ENCODE measurements at regions not wholly inside any gene's neighbourhood (a gene's known extent, or its start where the extent isn't known, plus 50 kb on each side); places are given as distances from the start of the nearest gene placed in this dataset.

DNA sequence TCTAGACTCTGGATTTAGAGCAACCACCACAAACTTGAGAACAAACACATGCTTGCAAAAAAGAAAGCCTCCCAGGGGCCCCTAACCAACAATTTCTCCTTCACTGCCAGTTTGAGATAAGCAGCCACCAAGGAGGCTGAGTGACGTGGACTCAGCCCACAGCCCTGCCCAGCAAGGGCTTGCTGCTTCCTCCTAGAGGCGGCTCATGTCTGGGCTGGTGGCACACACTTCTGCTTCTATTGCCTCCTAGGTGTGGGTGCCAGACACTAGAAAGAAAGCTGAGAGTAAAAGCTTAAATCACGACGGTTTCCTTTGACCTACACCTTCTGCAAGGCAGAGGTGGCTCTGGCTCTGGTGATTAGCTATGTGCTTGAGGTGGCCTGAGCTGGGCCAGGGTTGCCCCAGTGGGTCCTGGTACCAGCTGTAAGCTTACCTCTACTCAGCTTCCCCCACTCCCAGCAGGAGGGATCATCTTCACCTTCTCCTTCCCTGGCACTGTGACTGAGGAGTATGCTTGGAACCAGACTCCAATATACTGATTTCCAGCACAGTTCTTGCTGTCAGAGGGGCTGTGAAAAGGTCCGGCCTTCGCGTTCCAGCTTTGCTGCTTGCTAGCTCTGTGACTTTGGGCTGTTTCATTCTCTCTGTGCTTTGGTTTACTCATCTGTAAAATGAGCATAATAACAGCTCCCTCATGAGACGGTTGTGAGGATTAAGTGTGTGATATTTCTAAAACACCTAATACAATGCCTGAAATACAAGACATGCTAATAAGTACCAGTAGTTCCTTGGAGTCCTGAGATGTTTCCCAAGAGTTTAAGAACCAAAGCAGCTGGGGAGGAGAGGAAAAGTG lies 89.7 kb upstream of the PARP11 start (continued):
- TF ChIP-seq, protein P1, sequence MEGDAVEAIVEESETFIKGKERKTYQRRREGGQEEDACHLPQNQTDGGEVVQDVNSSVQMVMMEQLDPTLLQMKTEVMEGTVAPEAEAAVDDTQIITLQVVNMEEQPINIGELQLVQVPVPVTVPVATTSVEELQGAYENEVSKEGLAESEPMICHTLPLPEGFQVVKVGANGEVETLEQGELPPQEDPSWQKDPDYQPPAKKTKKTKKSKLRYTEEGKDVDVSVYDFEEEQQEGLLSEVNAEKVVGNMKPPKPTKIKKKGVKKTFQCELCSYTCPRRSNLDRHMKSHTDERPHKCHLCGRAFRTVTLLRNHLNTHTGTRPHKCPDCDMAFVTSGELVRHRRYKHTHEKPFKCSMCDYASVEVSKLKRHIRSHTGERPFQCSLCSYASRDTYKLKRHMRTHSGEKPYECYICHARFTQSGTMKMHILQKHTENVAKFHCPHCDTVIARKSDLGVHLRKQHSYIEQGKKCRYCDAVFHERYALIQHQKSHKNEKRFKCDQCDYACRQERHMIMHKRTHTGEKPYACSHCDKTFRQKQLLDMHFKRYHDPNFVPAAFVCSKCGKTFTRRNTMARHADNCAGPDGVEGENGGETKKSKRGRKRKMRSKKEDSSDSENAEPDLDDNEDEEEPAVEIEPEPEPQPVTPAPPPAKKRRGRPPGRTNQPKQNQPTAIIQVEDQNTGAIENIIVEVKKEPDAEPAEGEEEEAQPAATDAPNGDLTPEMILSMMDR (conservative IDR thresholded peaks at IDR 0.05; ENCODE audit: low read depth in 2 of 2) = peak in 1 of 2 experiments; percentile 33; a peak in 1 of 4 replicates
- TF ChIP-seq, protein P2, sequence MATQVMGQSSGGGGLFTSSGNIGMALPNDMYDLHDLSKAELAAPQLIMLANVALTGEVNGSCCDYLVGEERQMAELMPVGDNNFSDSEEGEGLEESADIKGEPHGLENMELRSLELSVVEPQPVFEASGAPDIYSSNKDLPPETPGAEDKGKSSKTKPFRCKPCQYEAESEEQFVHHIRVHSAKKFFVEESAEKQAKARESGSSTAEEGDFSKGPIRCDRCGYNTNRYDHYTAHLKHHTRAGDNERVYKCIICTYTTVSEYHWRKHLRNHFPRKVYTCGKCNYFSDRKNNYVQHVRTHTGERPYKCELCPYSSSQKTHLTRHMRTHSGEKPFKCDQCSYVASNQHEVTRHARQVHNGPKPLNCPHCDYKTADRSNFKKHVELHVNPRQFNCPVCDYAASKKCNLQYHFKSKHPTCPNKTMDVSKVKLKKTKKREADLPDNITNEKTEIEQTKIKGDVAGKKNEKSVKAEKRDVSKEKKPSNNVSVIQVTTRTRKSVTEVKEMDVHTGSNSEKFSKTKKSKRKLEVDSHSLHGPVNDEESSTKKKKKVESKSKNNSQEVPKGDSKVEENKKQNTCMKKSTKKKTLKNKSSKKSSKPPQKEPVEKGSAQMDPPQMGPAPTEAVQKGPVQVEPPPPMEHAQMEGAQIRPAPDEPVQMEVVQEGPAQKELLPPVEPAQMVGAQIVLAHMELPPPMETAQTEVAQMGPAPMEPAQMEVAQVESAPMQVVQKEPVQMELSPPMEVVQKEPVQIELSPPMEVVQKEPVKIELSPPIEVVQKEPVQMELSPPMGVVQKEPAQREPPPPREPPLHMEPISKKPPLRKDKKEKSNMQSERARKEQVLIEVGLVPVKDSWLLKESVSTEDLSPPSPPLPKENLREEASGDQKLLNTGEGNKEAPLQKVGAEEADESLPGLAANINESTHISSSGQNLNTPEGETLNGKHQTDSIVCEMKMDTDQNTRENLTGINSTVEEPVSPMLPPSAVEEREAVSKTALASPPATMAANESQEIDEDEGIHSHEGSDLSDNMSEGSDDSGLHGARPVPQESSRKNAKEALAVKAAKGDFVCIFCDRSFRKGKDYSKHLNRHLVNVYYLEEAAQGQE (IDR thresholded peaks at IDR 0.05; ENCODE audit: unreplicated experiment) = no peak

DNA sequence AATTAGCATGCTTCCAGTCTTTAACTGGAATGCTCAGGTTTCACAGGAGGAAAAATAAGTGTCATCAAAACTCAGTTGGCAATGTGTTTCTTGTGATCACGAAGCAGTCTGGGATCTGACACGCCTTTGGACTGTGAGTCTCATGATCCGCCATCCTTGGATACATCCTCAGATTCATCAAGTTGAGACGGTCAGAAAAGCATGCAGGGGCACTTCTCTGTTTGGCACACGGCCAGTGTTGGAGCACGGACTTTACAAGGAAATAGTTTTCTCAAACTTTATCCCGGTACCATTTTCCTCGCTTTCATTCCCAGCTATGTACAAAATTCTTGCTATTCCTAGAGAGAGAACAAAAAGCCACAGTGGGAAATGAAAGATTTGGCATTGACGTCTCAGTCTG lies 88.4 kb upstream of the PARP11 start:
- no peak overlapping the region for H3K4me2 ChIP-seq
- no peaks in the 10 kb centered on the region for H3K36me3 ChIP-seq (ENCODE audit: insufficient read depth)
- H2AFZ ChIP-seq = no peak overlapping the region
- 0 out of 2 replicates have a peak, but pooled peaks cover 3% of the 10 kb centered on the region for H3K4me1 ChIP-seq (ENCODE audit: insufficient read depth)
- no peak overlapping the region for H3K27ac ChIP-seq (ENCODE audit: low read depth)
- H3F3A ChIP-seq (replicated peaks; ENCODE audit: low read depth) = no peaks in the 10 kb centered on the region
- H3K4me3 Mint-ChIP-seq = no peak overlapping the region
- H3K4me3 ChIP-seq = no peak overlapping the region
- no peaks in the 10 kb centered on the region for H3K27me3 ChIP-seq (ENCODE audit: insufficient read depth)
- no peaks in the 10 kb centered on the region for H4K20me1 ChIP-seq (replicated peaks; ENCODE audit: insufficient read depth)
- H3K4me1 Mint-ChIP-seq = peaks cover 12% of the 10 kb centered on the region
- peaks cover 9% of the 10 kb centered on the region; the same call in 1 of the 2 replicates for H3K9me2 ChIP-seq (ENCODE audit: insufficient read depth)
- no peaks in the 10 kb centered on the region for H3K9me3 Mint-ChIP-seq
- DNase-seq (ENCODE audit: low spot score) (no peak), ATAC-seq (no peak)
- H3K79me2 ChIP-seq (replicated peaks; ENCODE audit: insufficient read depth) = no peaks in the 10 kb centered on the region
- H3K27ac Mint-ChIP-seq = no peak overlapping the region
- H3K27me3 Mint-ChIP-seq (ENCODE audit: insufficient read depth, low read depth, poor library complexity) = peaks cover 5% of the 10 kb centered on the region
- H3K36me3 Mint-ChIP-seq (ENCODE audit: low read depth) = no peaks in the 10 kb centered on the region
- TF ChIP-seq, protein P1 (conservative IDR thresholded peaks at IDR 0.05; ENCODE audit: low read depth in 2 of 2) = no peak
- TF ChIP-seq STAT1 (IDR thresholded peaks at IDR 0.05; ENCODE audit: unreplicated experiment) (no peak), EZH2phosphoT487 (IDR thresholded peaks at IDR 0.05; ENCODE audit: unreplicated experiment) (no peak), JUNB (IDR thresholded peaks at IDR 0.05; ENCODE audit: unreplicated experiment) (no peak), POLR2AphosphoS5 (IDR thresholded peaks at IDR 0.05; ENCODE audit: low read depth) (no peak), ZNF114 (CRISPR knock-in tag; IDR thresholded peaks at IDR 0.05) (no peak), ZNF331 (CRISPR knock-in tag; IDR thresholded peaks at IDR 0.05; ENCODE audit: low read depth) (no peak)
- TF ChIP-seq, protein P3, sequence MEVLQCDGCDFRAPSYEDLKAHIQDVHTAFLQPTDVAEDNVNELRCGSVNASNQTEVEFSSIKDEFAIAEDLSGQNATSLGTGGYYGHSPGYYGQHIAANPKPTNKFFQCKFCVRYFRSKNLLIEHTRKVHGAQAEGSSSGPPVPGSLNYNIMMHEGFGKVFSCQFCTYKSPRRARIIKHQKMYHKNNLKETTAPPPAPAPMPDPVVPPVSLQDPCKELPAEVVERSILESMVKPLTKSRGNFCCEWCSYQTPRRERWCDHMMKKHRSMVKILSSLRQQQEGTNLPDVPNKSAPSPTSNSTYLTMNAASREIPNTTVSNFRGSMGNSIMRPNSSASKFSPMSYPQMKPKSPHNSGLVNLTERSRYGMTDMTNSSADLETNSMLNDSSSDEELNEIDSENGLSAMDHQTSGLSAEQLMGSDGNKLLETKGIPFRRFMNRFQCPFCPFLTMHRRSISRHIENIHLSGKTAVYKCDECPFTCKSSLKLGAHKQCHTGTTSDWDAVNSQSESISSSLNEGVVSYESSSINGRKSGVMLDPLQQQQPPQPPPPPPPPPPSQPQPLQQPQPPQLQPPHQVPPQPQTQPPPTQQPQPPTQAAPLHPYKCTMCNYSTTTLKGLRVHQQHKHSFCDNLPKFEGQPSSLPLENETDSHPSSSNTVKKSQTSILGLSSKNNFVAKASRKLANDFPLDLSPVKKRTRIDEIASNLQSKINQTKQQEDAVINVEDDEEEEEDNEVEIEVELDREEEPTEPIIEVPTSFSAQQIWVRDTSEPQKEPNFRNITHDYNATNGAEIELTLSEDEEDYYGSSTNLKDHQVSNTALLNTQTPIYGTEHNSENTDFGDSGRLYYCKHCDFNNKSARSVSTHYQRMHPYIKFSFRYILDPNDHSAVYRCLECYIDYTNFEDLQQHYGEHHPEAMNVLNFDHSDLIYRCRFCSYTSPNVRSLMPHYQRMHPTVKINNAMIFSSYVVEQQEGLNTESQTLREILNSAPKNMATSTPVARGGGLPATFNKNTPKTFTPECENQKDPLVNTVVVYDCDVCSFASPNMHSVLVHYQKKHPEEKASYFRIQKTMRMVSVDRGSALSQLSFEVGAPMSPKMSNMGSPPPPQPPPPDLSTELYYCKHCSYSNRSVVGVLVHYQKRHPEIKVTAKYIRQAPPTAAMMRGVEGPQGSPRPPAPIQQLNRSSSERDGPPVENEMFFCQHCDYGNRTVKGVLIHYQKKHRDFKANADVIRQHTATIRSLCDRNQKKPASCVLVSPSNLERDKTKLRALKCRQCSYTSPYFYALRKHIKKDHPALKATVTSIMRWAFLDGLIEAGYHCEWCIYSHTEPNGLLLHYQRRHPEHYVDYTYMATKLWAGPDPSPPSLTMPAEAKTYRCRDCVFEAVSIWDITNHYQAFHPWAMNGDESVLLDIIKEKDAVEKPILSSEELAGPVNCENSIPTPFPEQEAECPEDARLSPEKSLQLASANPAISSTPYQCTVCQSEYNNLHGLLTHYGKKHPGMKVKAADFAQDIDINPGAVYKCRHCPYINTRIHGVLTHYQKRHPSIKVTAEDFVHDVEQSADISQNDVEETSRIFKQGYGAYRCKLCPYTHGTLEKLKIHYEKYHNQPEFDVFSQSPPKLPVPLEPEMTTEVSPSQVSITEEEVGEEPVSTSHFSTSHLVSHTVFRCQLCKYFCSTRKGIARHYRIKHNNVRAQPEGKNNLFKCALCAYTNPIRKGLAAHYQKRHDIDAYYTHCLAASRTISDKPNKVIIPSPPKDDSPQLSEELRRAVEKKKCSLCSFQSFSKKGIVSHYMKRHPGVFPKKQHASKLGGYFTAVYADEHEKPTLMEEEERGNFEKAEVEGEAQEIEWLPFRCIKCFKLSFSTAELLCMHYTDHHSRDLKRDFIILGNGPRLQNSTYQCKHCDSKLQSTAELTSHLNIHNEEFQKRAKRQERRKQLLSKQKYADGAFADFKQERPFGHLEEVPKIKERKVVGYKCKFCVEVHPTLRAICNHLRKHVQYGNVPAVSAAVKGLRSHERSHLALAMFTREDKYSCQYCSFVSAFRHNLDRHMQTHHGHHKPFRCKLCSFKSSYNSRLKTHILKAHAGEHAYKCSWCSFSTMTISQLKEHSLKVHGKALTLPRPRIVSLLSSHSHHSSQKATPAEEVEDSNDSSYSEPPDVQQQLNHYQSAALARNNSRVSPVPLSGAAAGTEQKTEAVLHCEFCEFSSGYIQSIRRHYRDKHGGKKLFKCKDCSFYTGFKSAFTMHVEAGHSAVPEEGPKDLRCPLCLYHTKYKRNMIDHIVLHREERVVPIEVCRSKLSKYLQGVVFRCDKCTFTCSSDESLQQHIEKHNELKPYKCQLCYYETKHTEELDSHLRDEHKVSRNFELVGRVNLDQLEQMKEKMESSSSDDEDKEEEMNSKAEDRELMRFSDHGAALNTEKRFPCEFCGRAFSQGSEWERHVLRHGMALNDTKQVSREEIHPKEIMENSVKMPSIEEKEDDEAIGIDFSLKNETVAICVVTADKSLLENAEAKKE (CRISPR knock-in tag; IDR thresholded peaks at IDR 0.05) = no peak

Data from GM23338 (cell line).